GM19035 (cell line): ENCODE measurements at regions not wholly inside any gene's neighbourhood (a gene's known extent, or its start where the extent isn't known, plus 50 kb on each side); places are given as distances from the start of the nearest gene placed in this dataset.

Source experiments
- ATAC-seq: cut with Tn5 transposase; IDR thresholded peaks from one replicate; pipeline ENCODE4 v1.9.1; 2021; ENCODE audit not compliant: unreplicated experiment

DNA sequence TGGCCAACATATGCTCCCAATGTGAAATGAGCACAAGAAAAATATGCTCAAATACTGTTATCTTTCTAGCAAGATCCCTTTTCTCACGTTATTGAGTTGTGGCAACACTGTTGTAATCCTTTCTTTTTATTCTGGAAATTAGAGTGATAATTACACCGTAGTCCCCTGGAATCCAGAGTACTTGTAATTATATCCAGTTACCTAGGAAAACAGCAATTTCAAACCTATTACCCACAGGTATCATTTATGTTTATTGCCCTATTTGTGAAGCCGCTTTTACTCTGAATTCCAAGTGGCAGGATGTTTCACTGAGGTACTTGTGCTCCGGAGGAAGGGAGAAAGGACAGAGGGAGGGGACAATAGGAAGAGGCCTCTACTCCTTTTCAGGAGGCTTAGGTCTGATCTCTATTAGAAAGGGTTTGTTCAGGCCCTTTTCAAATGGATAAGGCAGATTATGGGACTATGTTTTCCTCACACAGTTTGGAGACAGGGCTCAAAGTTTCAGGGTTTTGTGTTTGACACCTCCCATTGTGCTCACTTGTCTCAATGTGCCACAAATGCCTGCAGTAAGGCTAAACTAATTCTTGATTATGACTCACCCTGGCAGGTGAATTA lies 646.6 kb downstream of the TUSC7 start:
- no peak for ATAC-seq

DNA sequence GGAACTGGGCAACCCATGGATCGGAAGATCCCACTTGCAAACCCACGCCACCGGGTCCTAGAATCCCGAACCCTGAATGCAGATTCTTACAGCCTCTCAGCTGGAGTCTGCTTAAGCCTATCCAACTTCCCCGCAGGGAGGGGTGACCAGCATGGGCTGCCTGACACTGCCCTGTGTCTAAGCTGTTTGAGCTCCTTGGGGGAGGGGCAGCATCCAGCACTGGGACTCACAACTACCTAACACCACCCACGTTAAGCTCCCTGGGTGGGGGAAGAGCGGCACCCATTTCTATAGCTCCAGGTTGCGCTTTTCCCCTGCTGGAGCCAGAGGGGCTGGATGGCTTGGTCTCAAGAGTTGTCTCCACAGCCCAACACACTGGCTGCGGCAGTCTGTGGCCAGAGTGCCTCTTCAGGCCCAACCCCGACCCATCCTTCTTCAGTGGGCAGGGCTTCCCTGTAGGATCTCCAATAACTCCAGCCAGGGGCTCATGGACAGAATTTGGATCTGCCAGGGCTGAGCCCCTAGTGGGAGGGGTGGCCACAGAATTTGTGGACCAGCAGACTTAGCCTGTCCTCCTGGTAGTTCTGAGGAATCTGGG lies 649.2 kb downstream of the TUSC7 start:
- ATAC-seq: no peak

DNA sequence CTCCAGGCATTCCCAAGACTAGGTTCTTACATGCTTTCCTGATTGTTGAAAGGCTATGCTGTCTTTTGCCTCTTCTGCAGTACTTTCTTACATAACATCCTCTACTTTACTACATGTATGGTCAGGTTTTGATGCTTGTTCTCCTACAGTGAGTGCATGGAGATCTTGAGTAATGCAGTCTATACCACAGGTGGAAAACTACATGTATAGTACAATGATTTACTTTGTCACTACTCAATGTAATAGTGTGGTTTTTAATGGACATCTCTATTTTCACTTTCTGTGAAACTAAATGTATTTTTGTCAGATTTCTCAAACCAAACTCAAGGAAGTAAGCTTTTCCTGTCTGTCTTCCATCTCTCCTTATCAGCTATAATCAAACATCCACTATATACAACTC lies 657.0 kb downstream of the TUSC7 start:
- ATAC-seq: no peak

DNA sequence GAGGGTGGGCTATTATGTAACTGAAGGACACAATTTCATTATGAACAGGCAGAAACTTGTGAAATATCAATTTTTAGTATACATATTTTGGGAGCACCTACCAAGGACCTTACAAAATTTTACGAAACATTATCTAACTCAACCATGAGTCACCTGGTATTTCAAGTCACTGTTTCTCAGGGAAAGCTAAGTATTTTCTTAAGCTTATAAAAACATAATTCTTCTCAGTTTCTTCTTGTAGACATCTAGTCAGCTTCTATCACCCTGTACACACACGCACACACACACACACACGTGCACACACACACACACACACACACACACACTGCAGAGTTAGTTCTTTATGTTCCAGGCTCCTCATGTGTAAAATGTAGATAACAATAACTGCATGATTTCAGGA lies 658.3 kb downstream of the TUSC7 start:
- ATAC-seq: no peak

DNA sequence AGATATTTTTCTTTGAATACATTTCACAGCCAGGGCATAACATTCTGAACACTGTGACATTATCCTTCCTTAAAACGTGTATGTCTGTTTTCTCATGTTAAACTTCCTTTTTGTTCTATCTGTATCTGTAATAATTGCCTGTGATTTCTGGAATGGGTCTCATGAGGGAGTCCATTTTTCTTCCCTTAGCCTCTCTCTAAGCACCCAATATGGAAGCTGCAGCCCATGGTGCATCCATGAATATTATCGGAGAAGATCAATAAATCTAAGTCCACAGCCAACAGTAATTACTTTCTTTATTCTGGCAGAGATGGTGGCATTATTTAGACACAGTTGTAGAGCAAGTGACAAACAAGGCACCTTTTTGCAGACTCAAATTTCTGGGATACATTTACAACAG lies 671.1 kb downstream of the TUSC7 start:
- ATAC-seq: no peak

DNA sequence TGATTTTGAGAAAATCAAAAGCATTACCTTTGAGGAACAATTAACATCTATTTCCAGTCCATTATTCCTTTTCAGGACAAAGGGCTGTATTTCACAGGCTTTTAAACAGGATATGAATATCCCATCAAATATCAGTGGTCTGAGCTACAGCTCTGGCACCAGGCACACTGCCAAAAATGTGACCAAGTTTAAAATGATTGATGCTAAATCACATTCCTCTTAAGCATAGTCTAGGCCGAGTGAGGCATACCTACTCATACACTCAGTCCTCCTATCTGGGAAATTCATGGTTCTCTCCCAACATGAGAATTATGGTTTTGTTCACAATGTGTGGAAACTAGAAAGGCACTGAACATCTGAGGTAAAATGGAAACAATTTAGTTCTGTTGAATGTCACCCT lies 683.5 kb downstream of the TUSC7 start:
- no peak for ATAC-seq

DNA sequence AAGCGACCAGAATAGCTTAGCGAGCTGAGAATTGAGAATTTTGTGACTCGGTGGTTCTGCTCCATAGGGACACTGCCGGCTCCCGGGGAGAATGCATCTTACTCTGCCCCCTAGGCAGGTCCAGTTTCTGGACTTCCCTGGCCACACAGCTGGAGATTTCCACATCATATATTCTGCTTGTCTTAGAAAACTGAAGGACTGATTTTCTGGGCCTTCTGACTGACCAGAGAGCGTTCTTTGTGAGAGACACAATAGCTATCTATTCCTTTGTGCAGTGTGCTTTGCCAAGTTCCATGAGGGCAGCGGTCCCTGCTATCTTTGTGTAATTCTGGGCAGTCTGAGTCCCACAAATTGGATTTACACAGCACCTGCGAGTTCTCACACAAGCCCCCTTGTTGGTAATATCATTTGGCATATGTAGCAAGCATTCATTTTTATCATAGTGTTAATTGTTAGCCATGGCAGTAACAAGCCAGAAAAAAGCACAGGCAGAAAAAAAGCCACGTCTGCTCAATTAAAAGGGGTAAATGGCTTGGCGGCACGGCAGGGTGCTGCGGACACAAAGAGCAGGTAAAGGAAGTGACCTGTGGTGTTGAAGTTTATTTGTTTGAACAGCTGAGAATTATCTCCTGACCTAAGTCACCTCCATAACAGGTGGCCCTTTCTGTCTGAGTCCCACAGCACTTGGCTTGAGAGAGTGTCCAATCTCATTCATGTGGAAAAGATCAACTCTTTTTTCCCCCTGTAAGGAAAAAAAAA lies 688.7 kb downstream of the TUSC7 start:
- ATAC-seq: no peak

DNA sequence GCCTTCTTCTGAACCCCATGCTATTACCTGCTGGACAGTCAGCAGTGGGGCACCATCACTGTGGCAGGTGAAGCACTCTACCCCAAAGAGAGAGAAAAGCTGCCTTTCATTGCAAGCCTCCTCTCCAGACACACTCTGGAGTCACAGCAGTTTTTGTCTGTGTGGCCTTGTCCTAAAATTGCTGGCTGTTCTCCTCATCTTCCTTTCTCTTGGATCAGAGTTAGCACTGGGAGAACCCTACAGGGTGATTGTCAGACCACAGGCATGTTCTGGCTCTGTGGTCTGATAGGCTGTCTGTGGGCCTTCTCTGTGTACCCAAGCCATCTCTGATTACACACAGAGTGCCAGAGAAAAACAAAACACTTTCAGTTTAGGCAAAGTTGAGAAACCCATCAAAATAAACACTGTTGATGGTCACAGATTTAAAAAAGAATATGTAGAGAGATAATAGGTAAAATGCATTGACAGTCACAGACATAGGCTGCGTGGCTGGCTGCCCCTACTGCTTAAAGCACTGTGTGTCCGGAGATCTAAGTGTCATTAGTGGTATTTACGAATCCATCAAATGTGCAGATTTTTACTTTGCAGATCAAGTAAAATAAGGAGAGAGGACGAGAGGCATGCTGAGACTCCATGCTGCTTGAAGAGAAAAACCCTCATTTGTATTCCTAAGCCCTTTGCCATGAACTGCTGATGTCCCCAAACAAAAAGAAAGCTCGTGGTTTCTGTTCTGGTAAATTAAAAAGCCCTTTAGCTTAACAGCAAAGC lies 689.9 kb downstream of the TUSC7 start:
- no peak for ATAC-seq

DNA sequence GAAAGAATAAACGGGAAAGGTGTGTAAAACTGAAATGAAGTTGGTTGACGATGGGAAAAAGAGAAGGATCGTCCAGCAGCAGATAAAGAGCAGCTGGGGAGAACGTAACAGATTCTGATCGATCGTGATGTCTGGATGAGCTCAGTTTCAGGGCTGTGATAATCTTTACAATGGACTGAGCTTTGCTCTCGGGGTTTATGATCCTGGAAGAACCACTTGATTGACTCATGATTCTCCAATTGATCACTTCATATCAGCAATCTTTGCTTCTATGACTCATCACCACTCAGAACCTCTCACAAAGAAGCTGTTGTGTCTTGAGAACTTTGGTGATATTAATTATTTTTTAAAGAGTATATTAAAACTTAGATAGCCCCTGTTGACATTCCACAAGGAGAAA lies 690.7 kb downstream of the TUSC7 start:
- ATAC-seq: no peak

DNA sequence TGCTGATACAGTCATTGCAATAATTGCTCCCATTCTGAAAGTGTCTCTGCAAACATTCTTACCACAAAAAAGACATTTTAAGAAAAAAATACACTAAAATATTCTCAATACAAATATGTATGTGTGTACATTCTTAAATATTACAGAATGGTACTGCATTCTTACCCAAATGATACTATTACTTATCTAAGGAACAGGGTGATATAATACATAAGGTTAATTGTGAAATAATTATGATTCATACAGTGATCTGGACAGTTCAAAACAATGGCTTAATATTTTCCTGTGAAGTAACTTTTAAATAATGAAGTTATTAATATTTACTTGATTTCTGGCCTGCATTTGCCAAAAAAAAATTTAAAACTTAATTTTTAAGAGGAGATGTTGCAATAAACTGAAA lies 694.6 kb downstream of the TUSC7 start:
- ATAC-seq: no peak

DNA sequence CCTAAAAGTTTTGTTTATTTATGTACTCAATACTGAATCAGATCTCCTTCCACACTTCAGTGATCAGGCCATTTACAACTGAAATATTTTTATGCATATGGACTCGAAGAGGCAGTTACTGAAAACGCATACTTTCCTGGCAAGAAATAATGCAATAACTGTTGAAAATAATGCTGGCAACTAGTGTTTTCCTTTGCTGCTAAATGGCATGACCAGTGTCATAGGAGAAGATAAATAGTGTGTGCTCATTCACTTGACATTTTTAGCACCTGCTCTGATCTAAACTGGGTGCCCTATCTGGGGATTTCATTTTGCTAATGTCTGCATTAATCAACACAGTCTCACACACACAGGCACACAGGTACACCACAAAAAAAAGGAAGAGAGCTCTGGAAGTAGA lies 695.2 kb downstream of the TUSC7 start:
- ATAC-seq: no peak

DNA sequence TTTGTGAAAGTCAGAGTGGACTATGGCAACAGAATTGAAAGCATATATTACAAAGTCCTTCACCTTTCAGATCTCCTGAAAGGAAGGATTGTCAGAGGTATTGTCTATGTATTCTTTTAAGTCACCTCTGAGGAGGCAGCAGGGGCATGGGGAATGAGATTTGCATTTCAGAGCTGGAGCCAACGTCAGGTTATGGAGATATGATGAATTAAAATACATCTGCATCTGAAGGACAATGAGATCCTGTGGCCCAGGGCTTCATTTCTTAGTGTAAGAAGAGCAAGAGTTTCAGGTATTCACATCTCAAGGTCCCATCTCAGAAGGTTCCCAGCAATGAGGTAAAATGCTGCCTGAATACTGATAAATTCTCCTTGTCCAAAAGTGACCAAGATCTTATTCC lies 695.8 kb downstream of the TUSC7 start:
- no peak for ATAC-seq

DNA sequence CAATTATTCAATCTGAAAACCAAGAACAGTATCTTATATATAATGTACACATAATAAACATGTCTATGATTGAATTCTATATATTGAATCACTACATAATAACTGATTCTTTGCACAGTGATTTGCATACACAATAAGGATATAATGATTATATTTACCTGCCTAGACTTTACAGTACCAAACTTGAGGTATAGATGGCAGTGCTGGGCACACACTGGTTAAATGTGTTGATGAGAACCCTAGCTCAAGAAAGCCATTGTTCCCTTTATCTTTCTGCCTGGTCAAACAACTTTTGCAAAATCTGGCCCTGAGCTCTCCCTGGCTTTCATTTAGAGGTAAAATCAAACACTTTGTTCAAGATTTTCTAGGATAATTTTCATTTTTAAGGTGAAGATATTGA lies 697.7 kb downstream of the TUSC7 start:
- ATAC-seq: peak; percentile 79

DNA sequence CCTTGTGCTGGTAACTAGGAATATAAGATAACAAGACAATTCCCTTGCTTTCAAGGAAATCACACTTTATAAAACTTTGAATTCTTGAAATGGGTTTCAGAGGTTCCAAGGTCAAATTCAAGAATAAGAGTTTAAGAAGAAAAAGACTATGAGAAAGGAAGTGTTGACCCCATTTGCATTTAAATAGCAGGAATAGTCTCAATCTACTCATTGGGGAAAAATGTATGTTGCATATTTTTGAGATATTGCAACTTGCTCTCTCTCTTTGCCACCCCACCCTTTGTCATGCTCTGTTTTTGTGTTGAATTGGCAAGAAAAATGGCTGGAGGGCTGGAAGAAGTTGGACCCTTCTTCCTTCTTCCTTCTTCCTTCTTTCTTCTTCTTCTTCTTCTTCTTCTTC lies 699.2 kb downstream of the TUSC7 start:
- no peak for ATAC-seq

DNA sequence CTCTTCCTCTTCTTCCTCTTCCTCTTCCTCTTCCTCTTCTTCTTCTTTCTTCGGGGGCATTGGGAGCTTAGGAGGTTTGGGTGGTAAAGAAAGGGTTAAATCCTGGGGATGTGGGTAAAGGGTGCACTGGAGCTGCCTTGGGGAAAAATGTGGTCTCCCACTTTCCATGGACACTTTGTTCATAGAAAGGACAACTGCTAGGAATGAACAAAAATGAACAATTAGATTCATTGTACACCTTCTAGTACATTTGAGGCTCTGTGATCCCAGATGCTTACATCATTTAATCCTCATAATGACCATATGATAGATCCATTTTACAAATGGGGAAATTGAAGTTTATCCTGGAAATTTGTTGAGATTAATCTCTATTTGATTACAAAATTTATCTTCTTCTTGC lies 699.7 kb downstream of the TUSC7 start:
- no peak for ATAC-seq

DNA sequence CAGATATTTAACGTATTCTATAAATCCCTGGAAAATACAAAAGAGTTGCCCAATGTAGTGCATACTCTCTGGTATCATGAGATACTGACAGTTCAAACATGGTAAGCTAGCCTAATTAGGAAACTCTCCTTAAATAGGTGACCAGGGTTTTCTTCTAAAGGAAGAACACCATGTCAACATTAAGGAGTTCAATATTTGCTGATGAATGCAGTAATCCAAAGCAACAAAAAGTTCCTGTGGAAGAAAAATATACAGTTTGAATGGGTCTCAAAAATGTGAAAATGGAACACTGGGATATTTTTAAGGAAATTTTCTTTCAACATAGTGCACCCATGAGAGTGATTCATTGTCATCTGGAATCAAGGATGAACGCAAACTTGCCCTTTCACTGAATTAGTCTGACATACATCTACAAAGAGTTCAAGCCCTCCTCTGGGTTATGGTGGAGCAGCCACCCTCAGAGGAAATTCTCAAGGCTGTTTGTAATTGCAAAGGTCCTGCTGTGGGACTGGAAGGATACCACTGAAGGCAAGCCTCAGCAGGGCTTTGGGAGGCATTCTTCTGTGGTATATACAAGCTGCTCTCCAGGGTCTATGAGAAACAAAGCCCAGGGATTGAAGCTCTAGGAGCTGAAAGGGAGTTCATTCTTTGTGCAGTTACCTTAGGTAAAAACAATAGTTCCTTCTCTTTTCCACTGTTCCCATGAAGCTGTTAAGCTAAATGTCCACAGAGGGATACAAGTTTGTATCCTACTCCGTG lies 700.3 kb downstream of the TUSC7 start:
- ATAC-seq: no peak

DNA sequence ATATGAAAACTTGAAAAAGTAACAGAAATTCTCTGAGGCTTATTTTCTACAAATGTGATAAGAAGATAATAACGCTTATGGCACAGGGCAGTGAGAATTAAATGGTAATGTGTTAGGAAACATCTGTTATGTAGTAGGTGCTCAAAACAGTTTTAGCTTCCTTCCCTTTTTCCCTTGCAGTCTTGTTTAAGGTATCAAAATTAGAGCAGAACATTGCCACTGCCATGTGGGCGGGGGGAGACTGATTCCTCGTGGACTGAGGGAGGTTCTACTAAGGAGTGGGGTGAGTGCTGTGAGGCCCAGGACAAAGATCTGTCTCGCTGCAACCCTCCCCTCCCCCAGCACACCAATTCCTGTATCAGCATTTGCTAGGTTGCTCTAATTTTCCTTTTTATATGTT lies 702.4 kb downstream of the TUSC7 start:
- ATAC-seq: no peak

DNA sequence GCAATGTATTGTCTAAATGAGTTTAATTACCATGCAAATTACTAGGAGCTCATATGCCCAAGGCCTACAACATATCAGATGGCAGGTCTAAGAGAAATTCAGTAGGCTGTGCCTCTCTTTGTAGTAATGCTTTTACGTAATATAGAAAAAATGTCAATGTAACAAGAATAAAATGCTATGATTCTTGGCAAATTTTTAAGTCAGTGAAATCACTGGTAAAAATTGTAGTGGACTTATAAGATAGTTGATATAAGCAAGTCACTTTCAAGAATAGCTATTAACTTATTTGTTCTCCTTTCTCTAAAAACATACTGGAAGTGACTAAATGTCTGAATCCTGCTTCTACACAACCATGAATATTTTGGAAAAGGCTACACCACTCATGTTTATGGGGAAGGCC lies 707.8 kb downstream of the TUSC7 start:
- no peak for ATAC-seq

DNA sequence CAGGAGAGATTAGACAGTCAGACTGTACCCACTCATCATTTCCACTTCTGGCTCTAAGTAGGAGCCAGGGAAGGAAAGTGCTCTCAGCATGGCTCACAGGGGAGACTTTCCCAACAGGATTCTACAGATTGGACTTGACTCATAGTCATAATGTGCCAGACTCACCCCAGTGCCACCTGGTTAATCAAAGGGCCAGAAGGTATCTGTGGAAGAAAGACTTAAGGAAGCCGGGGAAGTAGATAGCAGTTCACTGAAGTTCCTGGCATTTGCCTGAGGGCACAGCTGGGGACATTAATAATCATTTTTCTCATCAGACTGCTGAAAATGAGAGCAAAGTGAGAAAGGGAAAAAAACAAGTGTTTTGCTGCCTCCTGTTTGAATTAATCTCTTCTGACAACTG lies 717.5 kb downstream of the TUSC7 start:
- no peak for ATAC-seq

DNA sequence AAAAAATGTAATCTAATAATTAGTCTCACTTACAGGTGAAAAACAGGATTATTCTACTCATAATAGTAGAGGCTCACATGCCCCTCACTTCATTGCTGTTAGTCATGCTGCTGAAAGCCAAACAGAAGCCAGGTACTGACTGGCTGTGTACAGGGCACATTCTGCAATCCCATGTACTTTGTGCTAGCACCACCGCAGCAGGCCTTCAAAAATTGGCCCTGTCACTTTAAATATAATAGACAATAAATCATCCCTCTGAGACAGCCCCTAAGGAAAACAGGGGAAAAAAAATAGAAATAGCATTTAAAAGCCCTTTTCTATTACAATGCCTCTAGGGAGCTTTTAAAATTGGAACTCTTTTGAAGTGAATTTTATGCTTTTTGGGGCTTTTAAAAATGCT lies 723.8 kb downstream of the TUSC7 start:
- ATAC-seq: no peak
